Retinal pigment epithelial cell (primary cell): ENCODE measurements at regions not wholly inside any gene's neighbourhood (a gene's known extent, or its start where the extent isn't known, plus 50 kb on each side); places are given as distances from the start of the nearest gene placed in this dataset.

Source experiments
- DNase-seq: peaks from one replicate; pipeline ENCODE4 v3.0.0-alpha.2; 2010; ENCODE audit warnings: low read depth
- H3K4me3 ChIP-seq: 2 replicates; pipeline ENCODE4 v1.5.1; 2011; ENCODE audit warnings: mild to moderate bottlenecking, low read length, control low read depth, moderate library complexity
- CTCF ChIP-seq: conservative IDR thresholded peaks from 2 replicates; pipeline ENCODE4 v1.5.1; 2011; ENCODE audit warnings: low read depth, low read length, control low read depth, inconsistent platforms

DNA sequence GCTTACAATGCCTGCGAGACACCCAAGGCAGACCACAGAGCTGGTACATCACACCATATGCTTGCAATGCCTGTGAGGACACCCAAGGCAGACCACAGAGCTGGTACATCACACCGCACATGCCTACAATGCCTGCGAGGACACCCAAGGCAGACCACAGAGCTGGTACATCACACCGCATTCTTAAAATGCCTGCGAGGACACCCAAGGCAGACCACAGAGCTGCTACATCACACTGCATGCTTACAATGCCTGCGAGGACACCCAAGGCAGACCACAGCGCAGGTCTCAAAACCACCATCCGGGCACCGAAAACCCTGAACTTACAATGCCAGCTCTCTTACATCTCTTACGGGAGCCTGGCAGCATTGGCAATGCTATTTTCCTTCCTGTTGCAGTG, 799.6 kb downstream of the GALR1 start:
- H3K4me3 ChIP-seq = no peak overlapping the region
- TF ChIP-seq CTCF = no peak
- DNase-seq = no peak

GRCh38 chr18:78054801-78055200, 805.2 kb downstream of the GALR1 start:
- no peak for DNase-seq
- TF ChIP-seq CTCF = no peak
- no peak overlapping the region for H3K4me3 ChIP-seq

DNA sequence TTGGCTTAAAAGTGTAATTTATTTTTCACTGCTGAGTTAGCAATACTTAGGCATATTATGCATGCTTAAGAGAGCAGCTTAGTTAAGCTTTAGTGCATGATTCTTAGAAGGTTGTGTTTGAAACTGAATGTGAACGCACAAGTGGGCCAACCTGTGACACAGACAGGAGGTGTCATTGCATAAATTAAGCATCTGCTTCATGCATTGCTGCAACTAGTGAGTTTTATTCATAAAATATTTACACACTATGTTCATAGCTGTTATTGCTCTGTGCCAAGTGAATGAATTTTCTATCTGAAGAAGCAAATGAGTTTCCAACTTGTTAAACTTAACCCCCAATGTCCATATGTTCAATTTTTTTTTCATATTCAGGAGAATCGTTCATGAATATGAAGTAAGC, 806.4 kb downstream of the GALR1 start:
- no peak for DNase-seq
- no peak for TF ChIP-seq CTCF
- no peak overlapping the region for H3K4me3 ChIP-seq

DNA sequence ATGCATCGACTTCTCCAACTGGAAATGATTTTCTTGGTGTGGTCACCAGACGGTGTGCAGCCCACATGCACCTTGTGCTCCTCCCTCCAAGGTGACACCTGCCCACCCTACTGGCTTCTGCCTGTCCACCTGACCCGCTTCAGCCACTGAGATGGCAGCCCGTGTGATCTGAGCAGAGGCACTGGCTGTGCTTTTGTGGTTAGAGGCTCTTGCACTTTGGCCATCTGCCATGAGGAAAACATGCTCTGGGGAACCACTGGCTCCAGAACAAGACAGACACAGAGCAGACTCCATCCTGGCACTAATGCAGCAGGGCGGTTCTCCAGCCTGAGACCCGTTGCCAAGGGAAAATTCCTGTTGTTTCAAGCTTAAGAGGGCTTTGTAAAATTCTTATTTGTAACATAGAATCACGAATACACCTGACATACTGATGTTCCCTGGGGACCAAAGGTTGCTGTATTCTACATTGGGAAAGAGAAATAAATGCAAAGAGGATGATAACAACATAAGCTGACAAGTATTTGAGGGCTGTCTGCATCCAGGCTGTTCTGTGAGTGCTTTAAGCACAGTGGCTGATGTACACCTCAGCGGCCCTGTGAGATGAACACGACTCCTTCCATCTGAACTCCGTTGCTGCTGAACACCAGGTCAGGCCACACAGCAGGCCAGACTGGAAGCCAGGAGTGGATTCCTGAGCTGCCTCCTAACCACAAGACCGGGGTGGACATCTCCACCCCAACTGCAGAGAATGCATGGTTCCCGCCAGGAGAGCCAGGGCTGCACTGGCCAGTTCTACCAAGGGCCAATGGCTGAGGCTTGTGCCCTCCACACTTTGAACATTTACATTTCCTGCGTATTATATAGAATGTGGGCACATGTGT, 820.4 kb downstream of the GALR1 start:
- no peak for TF ChIP-seq CTCF
- no peak for DNase-seq
- H3K4me3 ChIP-seq = no peak overlapping the region

- no peak overlapping the region for H3K4me3 ChIP-seq
- no peak for TF ChIP-seq CTCF
- no peak for DNase-seq
Observed at GRCh38 chr18:78071166-78071710, 821.6 kb downstream of the GALR1 start.

GRCh38 chr18:78071776-78072175, 822.1 kb downstream of the GALR1 start:
- no peak overlapping the region for H3K4me3 ChIP-seq
- no peak for DNase-seq
- no peak for TF ChIP-seq CTCF

- no peak for DNase-seq
- no peak overlapping the region for H3K4me3 ChIP-seq
- no peak for TF ChIP-seq CTCF
Observed at GRCh38 chr18:78072375-78072774, 822.7 kb downstream of the GALR1 start.
